NCI-H1092 (cell line): ENCODE measurements at regions not wholly inside any gene's neighbourhood (a gene's known extent, or its start where the extent isn't known, plus 50 kb on each side); places are given as distances from the start of the nearest gene placed in this dataset.

Source experiments
- DNase-seq: peaks from one replicate; lab custom pipeline; 2025; lab: John Stamatoyannopoulos, UW

GRCh38 chr10:110436554-110437350 lies 61.0 kb upstream of the DUSP5 start:
- no peak for DNase-seq

- no peak for DNase-seq
Observed at GRCh38 chr10:110437351-110437605, 60.4 kb upstream of the DUSP5 start.

GRCh38 chr10:110437761-110438341 lies 59.9 kb upstream of the DUSP5 start:
- no peak for DNase-seq

GRCh38 chr10:110442746-110443145 lies 55.0 kb upstream of the DUSP5 start:
- DNase-seq = no peak

- DNase-seq = no peak
Observed at GRCh38 chr10:110443239-110444003, 54.3 kb upstream of the DUSP5 start.

GRCh38 chr10:110444004-110444337 lies 53.7 kb upstream of the DUSP5 start:
- DNase-seq = no peak

- no peak for DNase-seq
Observed at GRCh38 chr10:110445871-110446270, 51.8 kb upstream of the DUSP5 start.

GRCh38 chr10:110446277-110446676 lies 51.4 kb upstream of the DUSP5 start:
- DNase-seq = no peak

GRCh38 chr10:110446954-110447608 lies 50.6 kb upstream of the DUSP5 start:
- DNase-seq = no peak

- DNase-seq = peak; percentile 38
Observed at GRCh38 chr10:110447886-110448285, 49.8 kb upstream of the DUSP5 start.
